Gastroesophageal sphincter (tissue), 4 donors: ENCODE measurements at regions not wholly inside any gene's neighbourhood (a gene's known extent, or its start where the extent isn't known, plus 50 kb on each side); places are given as distances from the start of the nearest gene placed in this dataset.

Experiments used
- ATAC-seq: fragments of 150-250 bp; one replicate; pipeline ENCODE4 v1.9.1; 2016; ENCODE audit warnings: mild to moderate bottlenecking, moderate library complexity
- H3K27ac ChIP-seq, 4 donors: fragments of 200-600 bp; sonication (generic) in 3 of 4; 1 replicate in 3 of 4; 2 replicates in 1 of 4; pipeline ENCODE4 v1.5.1; 2016 to 2019
- H3K27me3 ChIP-seq: fragments of 200-600 bp; sonication (generic); one replicate; pipeline ENCODE4 v1.5.1; 2019
- H3K36me3 ChIP-seq, 2 donors: fragments of 200-600 bp; sonication (generic); one replicate each; pipeline ENCODE4 v1.5.1; 2019; ENCODE audit warnings: control low read depth in 1 of 2
- H3K4me1 ChIP-seq, 3 donors: fragments of 200-600 bp; sonication (generic); 1 replicate in 2 of 3; 2 replicates in 1 of 3; pipeline ENCODE4 v1.5.1; 2016 to 2019; ENCODE audit warnings: control low read depth in 2 of 3
- H3K4me3 ChIP-seq, 2 donors: fragments of 200-600 bp; sonication (generic); one replicate each; pipeline ENCODE4 v1.5.1; 2019; ENCODE audit warnings: mild to moderate bottlenecking in 1 of 2, moderate library complexity in 1 of 2
- H3K9me3 ChIP-seq, 3 donors: fragments of 200-600 bp; sonication (generic); one replicate each; pipeline ENCODE4 v1.5.1; 2017 to 2019; ENCODE audit warnings: control low read depth in 2 of 3
- CTCF ChIP-seq, 4 experiments: fragments of 200-600 bp in 2 of 4; fragments of 450-650 bp in 2 of 4; sonication (generic) in 1 of 4; IDR thresholded peaks; one replicate each; pipeline ENCODE4 v1.5.1; 2017 to 2019; ENCODE audit warnings: antibody characterized with exemption in 4 of 4, mild to moderate bottlenecking in 2 of 4, moderate library complexity in 2 of 4
- EP300 ChIP-seq: sonication (generic); formaldehyde crosslinking; IDR thresholded peaks from one replicate; pipeline ENCODE4 v1.6.1; 2017; ENCODE audit warnings: antibody characterized with exemption, mild to moderate bottlenecking
- POLR2A ChIP-seq, 2 donors: fragments of 450-650 bp; IDR thresholded peaks; one replicate each; pipeline ENCODE4 v1.6.1; 2017; ENCODE audit warnings: antibody characterized with exemption in 2 of 2, mild to moderate bottlenecking in 2 of 2, moderate library complexity in 1 of 2
- POLR2AphosphoS5 ChIP-seq: sonication (generic); formaldehyde crosslinking; IDR thresholded peaks from one replicate; pipeline ENCODE4 v1.6.1; 2017; ENCODE audit warnings: antibody characterized with exemption
- WGBS, 2 donors: methylation state at CpG; one replicate each; pipeline ENCODE4 v1.1.5; 2018; ENCODE audit warnings: low coverage in 1 of 2; 5-methylcytosine and 5-hydroxymethylcytosine counted together

GRCh38 chr15:39114690-39115378, 466.0 kb upstream of the THBS1 start:
- H3K4me3 ChIP-seq = no peak overlapping the region
- WGBS, 2 donors = 40% methylated on average over 1 of the region's 1 CpG; no CpG with 5 or more reads in 1 of the 2 donors
- TF ChIP-seq POLR2A (IDR thresholded peaks at IDR 0.05) = no peak
- TF ChIP-seq CTCF (IDR thresholded peaks at IDR 0.05) = no peak
- no peaks in the 10 kb centered on the region for H3K36me3 ChIP-seq
- no peak for ATAC-seq
- H3K27ac ChIP-seq = no peak overlapping the region
- H3K4me1 ChIP-seq = no peaks in the 10 kb centered on the region
- H3K27me3 ChIP-seq = no peaks in the 10 kb centered on the region
- peaks cover 0 to 16% (median 0%) of the 10 kb centered on the region in 3 donors for H3K9me3 ChIP-seq

- Histone ChIP-seq H3K9me3 (peaks cover 0 to 16% (median 0%) of the 10 kb centered on the region in 3 donors), H3K4me1 (no peaks in the 10 kb centered on the region), H3K27me3 (no peaks in the 10 kb centered on the region), H3K36me3 (no peaks in the 10 kb centered on the region), H3K27ac (no peak overlapping the region), H3K4me3 (no peak overlapping the region)
- 100% methylated on average over 1 of the region's 2 CpGs; no CpG with 5 or more reads in 1 of the 2 donors for WGBS, 2 donors
- no peak for ATAC-seq
- no peak for TF ChIP-seq CTCF (IDR thresholded peaks at IDR 0.05)
- no peak for TF ChIP-seq EP300
- TF ChIP-seq POLR2A (IDR thresholded peaks at IDR 0.05) = no peak
- TF ChIP-seq POLR2AphosphoS5 = no peak
These were observed 465.4 kb upstream of the THBS1 start for GRCh38 chr15:39115379-39116057.

GRCh38 chr15:39118510-39118909, 462.4 kb upstream of the THBS1 start:
- H3K27ac ChIP-seq = no peak overlapping the region
- H3K36me3 ChIP-seq = no peaks in the 10 kb centered on the region
- no peaks in the 10 kb centered on the region for H3K4me1 ChIP-seq
- TF ChIP-seq POLR2A (IDR thresholded peaks at IDR 0.05) = no peak
- no peak for TF ChIP-seq CTCF (IDR thresholded peaks at IDR 0.05)
- no peak for TF ChIP-seq EP300
- no peak for TF ChIP-seq POLR2AphosphoS5
- 23% methylated on average over 2 of the region's 2 CpGs; no CpG with 5 or more reads in 1 of the 2 donors for WGBS, 2 donors
- no peak overlapping the region for H3K4me3 ChIP-seq
- H3K27me3 ChIP-seq = no peaks in the 10 kb centered on the region
- no peak for ATAC-seq
- peaks cover 0 to 16% (median 0%) of the 10 kb centered on the region in 3 donors for H3K9me3 ChIP-seq

GRCh38 chr15:39124155-39124552, 456.7 kb upstream of the THBS1 start:
- Histone ChIP-seq H3K36me3 (no peaks in the 10 kb centered on the region), H3K27me3 (no peaks in the 10 kb centered on the region), H3K27ac (peak overlapping the region in 1 of 4 donors; percentile 22), H3K4me3 (no peak overlapping the region), H3K9me3 (no peaks in the 10 kb centered on the region), H3K4me1 (peaks cover 15 to 39% (median 17%) of the 10 kb centered on the region in 3 donors)
- ATAC-seq = no peak
- TF ChIP-seq POLR2A (IDR thresholded peaks at IDR 0.05) (no peak), POLR2AphosphoS5 (no peak), CTCF (IDR thresholded peaks at IDR 0.05) (no peak), EP300 (no peak)
- WGBS, 2 donors = 58 to 65% methylated on average over 3 to 7 of the region's 7 CpGs
